Fibroblast of skin of back (primary cell): ENCODE measurements at regions not wholly inside any gene's neighbourhood (a gene's known extent, or its start where the extent isn't known, plus 50 kb on each side); places are given as distances from the start of the nearest gene placed in this dataset.

ENCODE experiments used
- DNase-seq: peaks from one replicate; pipeline ENCODE4 v3.0.0-alpha.2; 2013

DNA sequence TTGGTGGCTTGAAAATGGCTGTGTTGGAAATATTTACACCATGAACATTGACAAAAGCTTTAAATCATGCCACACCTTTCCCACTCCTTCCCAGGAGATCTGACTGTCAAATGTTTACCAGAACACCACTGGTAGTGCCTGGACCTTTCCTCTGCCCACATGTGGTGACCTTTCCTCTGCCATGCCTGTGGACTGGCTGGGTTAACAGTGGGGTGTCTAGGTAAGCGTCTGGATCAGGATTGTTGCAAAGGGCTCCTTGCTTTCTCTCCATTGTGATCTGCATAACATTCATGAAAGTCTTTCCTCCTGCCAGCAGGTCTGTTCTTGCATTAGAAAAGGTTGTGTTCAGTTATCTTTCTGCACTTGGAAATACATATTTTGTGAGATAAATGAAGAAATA, 572.7 kb downstream of the DHX35 start:
- no peak for DNase-seq

DNA sequence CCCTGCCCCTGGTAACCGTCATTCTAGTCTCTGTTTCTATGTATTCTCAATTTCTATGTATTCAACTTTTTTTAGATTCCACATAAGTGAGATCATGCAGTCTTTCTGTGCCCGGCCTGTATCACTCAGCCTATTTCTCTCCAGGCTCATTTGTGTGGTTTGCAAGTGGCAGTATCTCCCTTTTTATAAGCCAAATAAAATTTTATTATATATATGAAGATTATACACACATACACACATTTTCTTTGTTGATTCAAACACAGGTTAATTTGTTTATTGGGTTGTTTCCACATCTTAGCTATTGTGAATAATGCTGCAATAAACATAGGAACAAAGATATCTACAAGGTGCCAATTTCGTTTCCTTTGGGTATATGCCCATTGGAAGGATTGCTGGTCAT, 571.7 kb downstream of the DHX35 start:
- peak; percentile 43 for DNase-seq

DNA sequence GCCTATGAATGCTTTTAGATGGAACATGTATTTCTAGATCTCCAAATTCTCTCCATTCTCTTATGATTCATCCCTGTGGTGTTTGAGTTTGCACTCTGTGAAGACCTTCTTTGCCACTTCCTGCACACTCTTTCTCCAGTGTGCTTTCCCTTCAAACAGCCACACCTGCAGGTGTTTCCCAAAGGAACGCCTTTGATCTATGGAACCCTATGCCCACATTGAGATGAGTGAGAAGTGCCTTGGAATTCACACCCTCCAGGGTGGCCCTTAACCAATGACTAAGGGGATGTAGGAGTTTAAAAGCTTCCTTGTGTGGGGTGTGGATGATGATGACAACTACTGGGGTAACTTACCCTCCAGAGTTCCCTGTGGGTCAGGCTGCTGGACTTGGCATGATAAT, 570.1 kb downstream of the DHX35 start:
- no peak for DNase-seq

DNA sequence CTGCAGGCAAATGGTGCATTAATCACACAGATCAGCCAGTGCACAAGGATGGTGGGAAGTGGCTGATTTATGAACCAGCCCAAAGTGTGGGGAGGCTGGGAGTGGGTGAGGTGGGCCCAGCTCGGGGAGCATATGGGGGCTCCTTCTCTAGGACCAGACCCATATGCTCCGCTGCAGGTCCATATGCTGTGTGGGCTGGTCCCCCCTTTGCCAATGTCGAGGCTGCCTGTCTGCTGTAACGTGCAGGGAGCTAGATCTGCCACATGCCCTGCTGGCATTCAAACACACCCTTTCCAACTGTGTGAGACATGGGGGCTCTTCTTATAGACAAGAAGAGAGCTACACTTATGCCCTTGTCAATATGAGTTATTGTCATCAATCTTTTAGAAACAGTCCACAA, 566.3 kb downstream of the DHX35 start:
- no peak for DNase-seq

DNA sequence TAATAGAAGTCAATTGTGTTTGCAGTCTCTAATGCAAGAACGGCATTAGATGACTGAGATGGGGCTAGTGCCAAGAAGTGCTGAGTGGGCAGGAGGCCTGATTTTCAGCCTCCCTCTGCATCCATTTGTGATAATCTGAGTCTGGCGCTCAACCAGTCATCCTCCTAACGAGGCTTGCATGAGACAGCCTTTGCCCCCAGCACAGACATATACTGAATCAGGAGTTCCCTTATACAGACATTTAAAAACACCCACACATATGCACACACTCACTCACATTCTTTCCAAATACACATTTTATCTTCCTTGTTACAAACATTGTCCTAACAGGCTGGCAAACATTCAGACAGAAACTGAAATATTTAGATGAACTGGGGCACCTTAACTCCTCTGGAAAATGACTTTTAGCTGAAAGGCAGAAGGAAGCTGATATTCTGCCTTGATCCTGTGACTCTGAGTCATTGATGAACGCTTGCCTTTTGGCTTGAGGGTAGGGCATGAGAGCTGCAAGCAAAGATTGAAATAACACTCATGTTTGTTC, 562.3 kb downstream of the DHX35 start:
- peak; percentile 28 for DNase-seq

DNA sequence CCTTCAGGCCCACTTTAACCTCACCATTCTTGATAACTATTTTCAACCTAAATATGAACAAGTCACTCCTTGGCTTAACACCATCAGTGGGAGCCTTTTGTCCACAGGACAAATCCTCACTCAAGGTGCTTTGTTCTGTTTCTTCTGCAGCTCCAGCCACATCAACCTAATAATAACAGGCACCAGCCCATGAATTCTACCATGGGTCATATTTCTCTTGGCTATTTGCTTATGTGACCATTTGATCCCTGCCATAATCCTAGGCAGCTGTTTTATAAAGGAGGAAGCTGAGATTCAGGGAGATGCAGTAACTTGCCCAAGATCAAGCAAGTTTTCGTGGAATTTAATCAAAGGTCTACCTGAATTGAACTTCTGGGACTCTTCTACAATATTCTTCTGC, 561.3 kb downstream of the DHX35 start:
- DNase-seq = no peak

DNA sequence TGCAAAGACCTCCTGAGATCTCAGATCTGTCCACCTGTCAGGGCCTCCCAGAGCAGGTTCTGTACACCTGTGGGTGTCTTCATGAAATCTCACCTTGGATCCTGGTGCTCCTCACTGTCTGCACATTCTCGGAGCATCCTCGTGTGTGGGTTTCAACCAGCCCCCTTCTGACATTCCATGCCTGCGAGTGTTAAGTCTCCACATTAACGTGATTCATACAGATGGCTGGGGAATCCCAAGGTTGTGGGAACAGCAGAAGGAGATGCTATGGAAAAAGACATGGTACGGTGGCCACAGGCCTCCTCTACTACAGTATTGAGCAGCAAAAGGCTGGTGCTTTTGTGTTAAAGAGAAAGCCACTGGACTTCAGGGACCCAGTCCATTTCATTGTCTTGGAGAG, 556.5 kb downstream of the DHX35 start:
- peak; percentile 72 for DNase-seq

DNA sequence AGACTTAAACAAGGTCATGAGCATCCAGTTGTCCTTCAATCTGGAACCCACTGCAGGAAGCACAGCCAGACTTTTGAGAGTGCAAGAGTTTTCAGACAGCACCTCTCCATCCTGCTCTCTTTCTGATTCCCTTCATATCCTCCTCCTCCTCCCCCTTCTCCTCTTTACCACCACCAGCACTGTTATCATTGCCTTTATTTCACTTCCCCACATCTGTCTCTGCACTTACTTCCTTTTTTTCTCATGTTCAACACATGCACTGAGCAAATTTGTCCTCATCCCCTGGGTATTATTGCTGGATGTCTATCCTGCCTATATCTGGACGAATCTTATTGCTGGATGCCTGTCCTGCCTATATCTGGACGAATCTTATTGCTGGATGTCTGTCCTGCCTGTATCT, 554.8 kb downstream of the DHX35 start:
- DNase-seq = no peak

DNA sequence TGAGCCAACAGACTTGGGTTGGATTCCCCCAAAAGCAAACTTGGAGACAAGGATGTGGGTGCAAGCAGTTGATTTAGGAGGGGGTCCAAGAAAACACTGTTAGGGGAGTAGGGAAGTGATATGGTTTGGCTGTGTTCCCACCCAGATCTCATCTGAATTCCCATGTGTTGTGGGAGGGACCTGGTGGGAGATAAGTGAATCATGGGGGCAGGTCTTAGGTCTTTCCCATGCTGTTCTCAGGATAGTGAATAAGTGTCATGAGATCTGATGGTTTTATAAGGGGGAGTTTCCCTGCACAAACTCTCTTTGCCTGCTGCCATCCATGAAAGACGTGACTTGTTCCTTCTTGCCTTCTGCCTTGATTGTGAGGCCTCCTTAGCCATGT, 542.6 kb downstream of the DHX35 start:
- peak; percentile 54 for DNase-seq

DNA sequence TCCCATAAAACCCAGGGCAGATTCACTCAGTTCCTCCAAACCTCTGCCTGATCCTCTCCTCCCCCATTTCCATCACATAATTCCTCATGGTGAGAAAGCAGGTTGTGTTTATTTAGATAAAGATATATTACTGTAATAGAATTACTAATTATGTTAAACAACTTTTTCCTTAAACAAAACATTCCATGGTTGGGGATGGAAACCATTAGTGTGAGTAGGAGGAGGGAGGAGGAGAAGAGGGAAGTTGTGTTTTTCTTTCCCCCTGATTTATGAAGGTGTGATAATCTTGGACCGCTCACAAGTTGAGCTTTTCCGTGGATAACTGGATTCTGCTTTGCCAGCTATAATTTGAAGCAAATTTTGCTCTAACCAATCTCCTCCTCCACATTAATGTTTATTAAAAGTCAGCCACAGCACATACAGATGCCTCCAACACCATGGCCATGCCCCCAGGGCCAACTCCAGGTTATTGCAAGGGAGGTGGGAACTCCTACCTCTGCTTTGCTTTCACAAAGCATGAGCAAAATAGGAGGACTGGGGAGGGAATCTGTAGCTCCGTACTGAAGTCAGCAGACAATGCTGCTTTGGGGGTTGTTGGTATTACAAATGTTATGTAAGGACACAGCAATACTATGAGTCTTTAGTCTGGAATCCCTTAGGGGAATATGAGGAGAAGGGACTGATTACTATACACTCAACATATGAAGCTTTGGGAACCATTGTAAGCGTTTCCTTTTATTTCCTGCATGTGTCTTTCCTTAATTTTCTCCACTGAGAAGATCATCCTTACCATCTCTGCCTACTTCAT, 542.0 kb downstream of the DHX35 start:
- peak; percentile 82 for DNase-seq

DNA sequence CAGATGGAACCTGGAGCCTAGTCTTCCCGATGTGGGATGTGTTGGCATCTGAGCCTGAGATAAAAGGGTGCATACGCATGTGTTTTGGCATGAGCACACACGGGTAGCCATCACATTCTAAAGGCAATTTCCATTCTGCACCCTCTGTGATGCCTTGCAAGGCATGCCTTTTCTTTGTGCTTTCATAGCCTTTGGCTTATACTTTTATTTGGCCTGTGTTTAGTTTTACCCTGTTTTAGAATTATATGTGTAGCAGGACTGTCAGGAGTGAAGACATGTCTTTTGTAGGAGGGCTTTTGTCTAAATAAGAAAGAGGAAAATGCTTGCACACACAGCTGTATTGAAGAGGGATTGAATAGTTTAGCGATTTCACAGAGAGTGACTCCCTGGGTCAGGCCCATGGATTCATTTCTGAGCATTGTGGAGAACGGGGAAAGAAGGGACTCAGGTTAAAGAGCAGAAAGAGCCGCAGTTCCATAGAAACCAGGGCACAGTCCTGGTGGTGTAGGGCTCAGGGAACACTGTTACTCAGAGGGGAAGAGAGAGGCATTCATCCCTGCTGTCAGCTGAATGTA, 530.2 kb downstream of the DHX35 start:
- no peak for DNase-seq

DNA sequence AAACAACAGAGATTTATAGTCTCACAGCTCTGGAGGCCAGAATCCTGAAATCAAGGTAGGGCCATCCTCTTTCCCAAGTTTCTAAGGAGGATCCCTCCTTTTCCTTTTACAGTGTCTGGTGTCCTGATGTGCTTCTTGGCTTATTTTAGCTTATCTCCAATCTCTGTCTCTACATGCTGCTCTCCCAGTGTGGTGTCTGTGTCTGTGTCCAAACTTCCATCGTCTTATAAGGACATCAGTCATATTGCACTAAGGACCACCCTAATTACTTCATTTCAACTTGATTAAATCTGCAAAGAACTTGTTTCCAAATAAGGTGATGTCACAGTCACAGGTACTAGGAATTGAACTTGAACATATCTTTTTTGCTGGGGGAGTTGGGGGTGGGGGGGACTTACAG, 529.6 kb downstream of the DHX35 start:
- DNase-seq = no peak

DNA sequence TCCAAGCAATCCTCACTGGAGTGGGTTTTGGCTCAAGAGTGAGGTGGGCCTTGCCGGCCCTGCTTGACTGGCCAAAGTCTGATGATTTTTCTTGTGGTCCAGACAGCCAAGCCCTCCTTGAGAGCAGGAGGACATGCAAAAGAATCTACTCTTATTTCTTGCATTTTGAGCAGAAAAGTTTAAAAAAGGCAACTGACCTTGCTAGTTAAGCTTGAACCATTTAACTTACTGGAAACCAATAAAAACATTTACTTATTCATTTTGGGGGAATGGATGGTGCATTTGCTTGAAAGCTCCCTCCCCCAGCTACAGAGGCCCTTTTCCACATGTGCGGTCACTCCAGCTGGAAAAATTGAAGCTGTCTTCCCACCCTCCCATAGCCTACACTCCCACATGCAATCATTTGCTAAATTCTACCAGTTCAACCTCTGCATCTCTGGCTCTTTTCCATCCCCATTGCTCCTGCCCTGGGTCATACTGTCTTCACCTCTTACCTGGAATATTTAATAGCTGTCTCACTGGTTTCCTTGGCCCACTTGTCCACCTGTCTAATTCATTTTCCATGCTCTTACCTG, 527.9 kb downstream of the DHX35 start:
- DNase-seq = no peak

DNA sequence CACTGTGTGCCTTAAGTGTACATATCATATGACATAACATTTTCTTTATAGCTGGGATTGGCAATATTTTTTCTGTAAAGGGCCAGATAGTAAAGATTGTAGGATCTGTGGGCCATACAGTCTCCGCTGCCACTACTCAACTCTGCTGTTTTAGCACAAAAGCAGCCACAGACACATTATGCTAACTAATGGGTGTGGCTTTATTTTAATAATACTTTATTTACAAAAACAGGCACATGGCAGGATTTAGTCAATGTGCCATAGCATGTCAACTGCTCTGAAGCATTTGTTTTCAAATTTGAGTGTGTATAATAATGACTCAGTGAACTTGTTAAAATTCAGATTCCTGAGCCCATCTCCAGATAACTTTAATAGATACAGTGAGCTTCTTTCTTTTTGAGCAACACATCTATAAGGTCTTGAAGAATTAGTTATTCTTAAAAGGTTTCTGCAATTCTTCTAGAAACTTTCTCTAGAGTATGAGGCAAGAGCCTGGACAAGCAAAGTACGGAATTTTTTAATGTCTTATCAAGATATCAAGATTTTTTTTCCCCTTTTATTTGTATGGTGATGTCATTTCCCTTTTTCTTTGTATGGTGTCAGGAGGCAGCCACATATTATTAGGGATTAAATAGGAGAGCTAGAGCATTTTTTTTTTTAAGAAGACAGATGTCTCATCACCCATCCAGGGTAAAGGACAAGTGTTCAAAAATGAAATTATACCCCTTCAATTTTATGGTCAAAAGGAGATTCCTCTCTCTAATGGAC, 518.3 kb downstream of the DHX35 start:
- no peak for DNase-seq

DNA sequence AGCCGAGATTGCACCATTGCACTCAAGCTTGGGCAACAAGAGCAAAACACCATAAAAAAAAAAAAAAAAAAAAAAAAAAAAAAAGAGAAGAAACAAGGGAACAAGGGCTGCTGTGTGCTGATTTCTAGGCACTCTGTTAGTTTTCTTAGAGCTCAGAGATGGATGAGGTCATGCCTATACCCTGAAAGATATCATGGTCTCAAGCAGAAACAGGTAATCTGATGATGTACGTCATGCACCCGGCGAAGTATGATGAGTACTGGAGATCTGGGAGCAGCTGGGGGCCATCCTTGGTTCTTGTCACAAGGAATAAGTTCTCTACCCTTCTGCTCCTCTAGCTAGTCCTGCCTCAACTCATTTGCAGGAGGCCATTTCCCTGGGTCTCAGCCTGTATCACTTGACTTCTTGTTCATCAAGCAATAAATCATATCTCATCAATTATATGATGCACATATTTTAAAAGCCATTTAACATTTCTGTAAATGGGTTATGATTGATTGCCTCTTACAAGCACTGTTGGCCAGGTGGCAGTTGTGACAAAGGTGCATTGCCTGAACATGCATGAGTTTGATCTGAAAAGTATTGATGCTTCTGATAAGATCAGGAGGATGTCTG, 517.2 kb downstream of the DHX35 start:
- DNase-seq = no peak

DNA sequence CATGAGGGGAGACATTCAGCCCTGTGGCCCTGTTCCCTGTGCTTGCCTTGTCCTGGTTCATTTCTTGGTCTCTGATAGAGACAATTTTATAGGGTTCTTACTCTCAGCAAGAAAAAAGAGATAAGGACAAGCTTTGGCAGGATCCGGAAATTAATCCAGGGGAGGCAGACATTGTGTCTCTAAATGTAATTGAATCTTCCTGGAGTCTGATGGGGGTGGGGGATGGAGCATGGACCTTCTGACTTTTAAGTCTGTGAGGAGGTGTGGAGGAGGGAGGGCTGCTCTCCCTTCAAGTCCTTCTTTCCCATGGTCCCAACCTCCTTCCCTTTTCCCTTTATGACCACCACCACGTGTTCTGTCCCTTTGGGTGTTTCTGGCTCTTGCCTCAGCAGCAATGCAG, 512.7 kb downstream of the DHX35 start:
- no peak for DNase-seq

DNA sequence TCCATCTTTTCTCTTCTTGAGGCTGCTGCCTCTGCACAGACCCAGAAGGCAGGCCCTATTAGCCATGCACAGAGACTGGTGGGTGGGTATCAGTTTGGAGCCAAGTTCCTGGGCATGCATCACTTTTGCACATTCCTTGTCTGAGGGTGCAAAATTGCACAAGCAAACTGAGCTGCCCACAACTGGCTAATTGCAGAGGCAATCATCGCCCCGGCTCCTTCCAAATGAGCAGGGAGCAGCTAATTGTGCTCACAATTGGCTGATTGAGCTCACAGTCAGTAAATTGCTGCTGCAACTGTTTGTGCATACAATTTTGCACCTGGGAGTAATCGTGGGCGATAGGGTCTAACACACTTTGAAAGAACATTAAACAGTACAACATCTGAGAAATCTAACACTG, 511.4 kb downstream of the DHX35 start:
- DNase-seq = no peak

DNA sequence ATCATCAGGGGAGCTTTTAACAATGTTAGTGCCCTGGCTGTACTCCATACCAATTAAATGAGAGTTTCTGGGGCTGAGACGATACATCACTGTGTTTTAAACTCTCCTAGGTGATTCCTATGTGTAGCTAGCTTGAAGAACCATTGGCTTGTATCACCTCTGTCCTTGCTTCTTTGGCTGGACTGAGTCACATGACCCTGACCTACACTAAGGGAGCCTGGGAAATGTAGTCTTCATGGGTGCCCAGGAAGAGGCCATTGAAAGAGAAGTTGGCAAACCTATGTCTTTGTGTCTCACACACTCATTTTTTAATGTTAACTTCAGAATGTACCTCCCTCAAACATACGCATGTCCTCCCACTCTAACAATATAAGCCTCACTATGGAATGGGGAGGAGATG, 506.6 kb downstream of the DHX35 start:
- DNase-seq = peak; percentile 4

DNA sequence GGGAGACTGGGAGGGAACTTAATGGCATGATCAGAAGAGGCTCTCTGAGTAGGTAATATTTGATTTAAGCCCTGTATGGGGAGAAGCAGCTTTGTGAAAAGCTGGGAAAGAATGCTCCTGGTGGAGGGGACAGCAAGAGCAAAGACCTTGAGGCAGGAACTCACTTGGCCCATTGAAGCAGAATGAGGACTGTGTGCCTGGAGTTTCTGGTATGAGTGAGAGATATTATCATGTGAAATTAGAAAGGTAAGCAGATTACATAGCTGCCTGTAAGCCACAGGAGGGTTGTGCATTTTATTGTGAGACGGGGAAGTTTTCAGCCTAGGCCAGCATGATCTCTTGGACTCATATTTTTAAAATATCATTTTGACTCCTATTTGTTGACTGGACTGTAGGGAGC, 502.1 kb downstream of the DHX35 start:
- DNase-seq = no peak

DNA sequence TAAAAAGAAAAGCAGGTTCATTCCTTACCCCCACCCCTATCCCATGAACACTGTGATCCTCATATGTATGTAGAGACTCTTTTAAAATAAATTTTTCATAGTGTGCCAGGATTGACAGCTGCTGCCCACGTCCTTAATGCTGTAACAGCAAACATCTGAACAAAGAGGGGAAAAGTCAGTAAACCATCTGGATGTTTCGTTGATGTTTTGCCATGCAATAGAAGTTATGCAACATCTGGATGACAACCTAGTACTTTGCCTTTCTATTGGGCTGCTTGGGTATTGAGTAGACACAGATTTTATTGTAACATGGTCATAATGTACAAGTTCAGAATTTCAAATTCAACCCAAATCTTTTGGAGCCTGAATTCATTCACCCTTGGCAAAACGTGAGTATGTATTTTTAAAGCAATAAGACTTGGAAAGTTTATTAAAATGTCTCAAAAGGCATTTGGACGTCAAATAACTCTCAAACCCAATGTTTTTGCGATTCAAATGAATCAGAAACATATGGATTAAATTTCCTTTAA, 500.3 kb downstream of the DHX35 start:
- DNase-seq = no peak

DNA sequence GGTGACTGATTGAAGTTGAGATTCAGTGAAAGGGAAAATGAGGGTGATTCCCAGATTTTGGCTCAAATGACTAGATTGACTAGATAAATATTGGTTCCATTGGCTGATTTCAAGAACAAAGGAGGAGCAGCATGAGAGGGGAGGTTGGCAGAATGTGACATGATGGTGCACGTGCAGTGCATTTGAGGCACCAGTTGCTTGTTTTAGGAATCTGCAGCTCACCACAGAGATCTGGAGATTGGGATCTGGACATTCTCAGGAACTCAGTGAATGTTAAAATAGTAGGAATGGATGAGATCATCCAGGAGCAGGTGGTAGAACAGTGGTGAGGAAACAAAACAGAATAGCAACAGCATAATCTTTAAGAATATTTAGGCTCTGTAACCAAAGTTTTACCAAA, 496.3 kb downstream of the DHX35 start:
- DNase-seq = no peak

DNA sequence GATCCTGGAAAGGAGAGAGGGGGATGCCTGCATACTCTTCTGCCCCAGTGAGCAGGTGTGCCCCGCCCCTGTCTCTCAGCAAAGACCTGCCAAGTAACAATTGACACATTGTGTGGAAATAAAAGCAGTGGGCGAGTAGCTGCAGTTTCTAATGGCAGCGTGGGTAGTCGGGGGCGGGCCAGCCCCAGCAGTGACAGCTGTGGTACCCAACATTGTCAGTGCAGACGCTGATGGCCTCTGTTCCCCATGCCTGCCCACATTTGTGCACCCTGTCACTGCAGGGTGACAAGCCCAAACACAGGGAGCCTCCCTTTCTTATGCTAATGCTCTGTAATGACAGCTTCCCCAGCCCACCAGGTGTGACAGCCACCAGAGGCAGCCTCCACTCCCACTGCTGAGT, 491.7 kb downstream of the DHX35 start:
- no peak for DNase-seq
